ENCODE measurements at regions not wholly inside any gene's neighbourhood (a gene's known extent, or its start where the extent isn't known, plus 50 kb on each side); places are given as distances from the start of the nearest gene placed in this dataset.

DNA sequence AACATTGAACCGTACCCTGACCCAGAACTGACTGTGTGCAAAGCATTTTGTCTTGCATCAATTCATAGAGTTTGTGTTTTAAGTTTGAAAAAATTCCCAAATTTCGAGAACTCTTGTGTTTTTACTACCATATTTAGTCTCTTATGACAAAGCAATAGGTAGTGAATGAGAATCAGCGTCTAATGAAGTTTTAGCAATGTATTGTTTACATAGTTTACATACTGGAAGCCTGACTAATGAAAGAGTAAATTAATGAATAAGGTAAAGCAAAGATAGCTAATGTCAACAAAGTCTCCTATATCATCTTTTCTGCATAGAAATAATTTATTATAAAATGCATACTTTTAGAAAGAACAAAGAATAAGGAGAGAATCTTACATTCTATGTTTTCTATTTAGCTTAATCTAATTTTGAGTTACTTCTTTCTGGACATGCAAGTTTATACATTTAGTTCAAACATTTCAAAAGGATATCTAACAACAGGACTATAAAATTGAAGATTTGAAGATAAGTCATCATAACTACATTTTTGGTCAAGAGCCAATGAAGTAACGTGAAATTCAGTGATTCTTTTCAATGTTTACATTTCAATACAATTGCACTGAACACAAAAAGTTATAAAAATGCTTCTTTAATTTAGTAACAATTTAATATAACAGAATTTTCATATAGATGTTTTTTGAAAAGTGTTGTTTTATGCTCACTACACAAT is 1943.7 kb downstream of the NCAM2 start:
- Histone ChIP-seq H3K4me3 (ENCODE audit: low read depth, low read length) (no peak overlapping the region), H3K27me3 (ENCODE audit: control insufficient read depth, insufficient read depth, low read length) (no peaks in the 10 kb centered on the region), H3K36me3 (ENCODE audit: control insufficient read depth, insufficient read depth, low read length) (no peaks in the 10 kb centered on the region)
- DNase-seq (ENCODE audit: low read depth) = no peak
- no peak for TF ChIP-seq CTCF (IDR thresholded peaks at IDR 0.05; ENCODE audit: insufficient read depth, low read depth, low read length)
- CTCF ChIA-PET = no interaction called here
- POLR2A ChIA-PET = no interaction called here

- no peak for DNase-seq (ENCODE audit: low read depth)
- no peaks in the 10 kb centered on the region for H3K27me3 ChIP-seq (ENCODE audit: control insufficient read depth, insufficient read depth, low read length)
- H3K36me3 ChIP-seq (ENCODE audit: control insufficient read depth, insufficient read depth, low read length) = no peaks in the 10 kb centered on the region
- no peak for TF ChIP-seq CTCF (IDR thresholded peaks at IDR 0.05; ENCODE audit: insufficient read depth, low read depth, low read length)
- ChIA-PET CTCF (no interaction called here), POLR2A (no interaction called here)
- H3K4me3 ChIP-seq (ENCODE audit: low read depth, low read length) = no peak overlapping the region
These were observed 1957.3 kb downstream of the NCAM2 start for GRCh38 chr21:22955559-22955958.

DNA sequence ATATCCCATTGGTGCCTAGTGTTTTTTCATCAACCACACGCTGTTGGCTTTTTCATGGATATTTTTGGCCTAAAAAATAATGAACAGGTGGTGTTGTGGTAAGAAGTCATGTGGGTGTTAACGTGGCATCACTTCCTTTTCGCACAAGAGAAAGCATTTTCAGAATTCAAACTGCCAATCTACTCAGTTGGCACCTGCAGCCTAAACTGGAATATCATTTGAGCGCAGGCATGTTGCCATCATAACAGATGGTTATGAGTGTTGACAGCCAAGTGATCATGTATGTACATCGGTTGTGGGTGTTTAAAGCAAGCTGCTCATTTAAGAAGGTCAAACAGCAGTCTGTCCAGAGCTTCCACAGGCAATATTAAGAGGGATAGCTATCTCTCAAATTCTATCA is 1963.0 kb downstream of the NCAM2 start:
- H3K27me3 ChIP-seq (ENCODE audit: control insufficient read depth, insufficient read depth, low read length) = no peaks in the 10 kb centered on the region
- no peak overlapping the region for H3K4me3 ChIP-seq (ENCODE audit: low read depth, low read length)
- no peak for DNase-seq (ENCODE audit: low read depth)
- H3K36me3 ChIP-seq (ENCODE audit: control insufficient read depth, insufficient read depth, low read length) = no peaks in the 10 kb centered on the region
- POLR2A ChIA-PET = no interaction called here
- TF ChIP-seq CTCF (IDR thresholded peaks at IDR 0.05; ENCODE audit: insufficient read depth, low read depth, low read length) = no peak
- CTCF ChIA-PET = no interaction called here

DNA sequence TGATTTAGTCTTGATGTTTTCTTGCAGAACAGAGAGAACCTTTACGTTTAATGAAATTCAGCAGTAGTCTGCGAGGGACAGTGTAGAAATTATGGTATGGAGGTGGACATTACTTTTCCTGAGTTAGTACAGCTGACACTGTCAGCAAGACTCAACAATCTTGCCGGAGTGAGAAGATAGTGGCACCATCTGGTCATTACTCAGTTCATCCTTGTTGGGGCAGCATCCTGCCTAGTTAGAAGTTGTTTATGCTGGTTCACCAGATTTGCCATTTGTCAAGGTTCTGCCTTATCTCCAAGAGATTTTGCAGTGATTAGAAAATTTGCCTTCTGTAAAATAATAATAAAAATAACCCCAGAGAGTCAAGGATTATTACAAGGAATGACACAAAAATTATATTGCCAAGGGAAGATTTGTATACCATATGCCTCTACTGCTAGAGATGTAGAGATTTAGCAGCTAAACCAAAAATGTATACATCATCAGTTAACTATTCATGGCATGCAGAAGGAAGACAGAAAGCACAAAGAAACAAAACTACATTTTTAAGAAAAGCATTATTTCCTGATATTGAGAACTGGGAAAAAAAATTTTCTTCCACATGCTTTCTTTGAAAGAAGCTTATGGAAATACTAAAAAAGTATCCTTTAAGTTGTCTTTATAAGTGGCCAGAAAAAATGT is 1967.4 kb downstream of the NCAM2 start:
- no peaks in the 10 kb centered on the region for H3K36me3 ChIP-seq (ENCODE audit: control insufficient read depth, insufficient read depth, low read length)

DNA sequence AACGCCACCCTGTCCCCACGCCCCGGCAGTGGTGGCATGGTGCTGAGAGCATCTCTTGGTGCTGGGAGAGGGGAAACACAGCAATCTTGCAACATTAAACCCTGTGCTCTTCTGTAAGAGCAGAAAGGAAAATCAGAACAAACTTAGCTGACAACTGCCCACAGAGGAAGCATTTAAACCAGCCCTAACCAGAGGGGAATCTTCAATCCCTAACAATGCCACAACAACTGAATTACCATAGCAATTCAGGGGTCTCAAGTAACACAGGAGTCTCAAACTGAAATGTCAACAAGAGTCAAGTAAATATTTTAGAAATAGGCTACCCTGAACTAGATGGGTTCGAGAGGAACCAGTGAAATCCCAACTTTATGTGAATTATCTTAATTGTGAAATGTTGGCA is 1983.6 kb downstream of the NCAM2 start:
- ChIA-PET POLR2A (no interaction called here), CTCF (no interaction called here)
- TF ChIP-seq CTCF (IDR thresholded peaks at IDR 0.05; ENCODE audit: insufficient read depth, low read depth, low read length) = no peak
- DNase-seq (ENCODE audit: low read depth) = no peak
- H3K4me3 ChIP-seq (ENCODE audit: low read depth, low read length) = no peak overlapping the region
- no peaks in the 10 kb centered on the region for H3K27me3 ChIP-seq (ENCODE audit: control insufficient read depth, insufficient read depth, low read length)
- H3K36me3 ChIP-seq (ENCODE audit: control insufficient read depth, insufficient read depth, low read length) = no peaks in the 10 kb centered on the region

More for the DNA sequence above, 1967.4 kb downstream of the NCAM2 start:
- Histone ChIP-seq H3K27me3 (ENCODE audit: control insufficient read depth, insufficient read depth, low read length) (no peaks in the 10 kb centered on the region), H3K4me3 (ENCODE audit: low read depth, low read length) (no peak overlapping the region)
- ChIA-PET CTCF (no interaction called here), POLR2A (no interaction called here)
- no peak for TF ChIP-seq CTCF (IDR thresholded peaks at IDR 0.05; ENCODE audit: insufficient read depth, low read depth, low read length)
- DNase-seq (ENCODE audit: low read depth) = no peak
